ENCODE measurements at regions not wholly inside any gene's neighbourhood (a gene's known extent, or its start where the extent isn't known, plus 50 kb on each side); places are given as distances from the start of the nearest gene placed in this dataset.
"Not testable (repeated sequence)": the region's sequence is repeated elsewhere in the genome, so short reads cannot be mapped to it uniquely, and the experiment has no call there.

GRCh38 chr4:106796876-106797275, 239.2 kb downstream of the DKK2 start:
- Histone ChIP-seq H3K4me1 (ENCODE audit: low read depth) (no peaks in the 10 kb centered on the region), H3K27ac (no peak overlapping the region), H3K9me3 (ENCODE audit: low read depth) (no peaks in the 10 kb centered on the region), H3K27me3 (no peaks in the 10 kb centered on the region), H3K36me3 (no peaks in the 10 kb centered on the region), H3K4me3 (no peak overlapping the region)
- no peak for DNase-seq (ENCODE audit: low read depth in 1 of 2, low spot score in 1 of 2)
- TF ChIP-seq CTCF (IDR thresholded peaks at IDR 0.05; ENCODE audit: low read depth, low read length) = no peak

- no peaks in the 10 kb centered on the region for H3K36me3 ChIP-seq
- no peaks in the 10 kb centered on the region for H3K4me1 ChIP-seq (ENCODE audit: low read depth)
- no peak overlapping the region for H3K4me3 ChIP-seq
- no peak for DNase-seq (ENCODE audit: low read depth in 1 of 2, low spot score in 1 of 2)
- H3K27ac ChIP-seq = no peak overlapping the region
- H3K9me3 ChIP-seq (ENCODE audit: low read depth) = no peaks in the 10 kb centered on the region
- no peaks in the 10 kb centered on the region for H3K27me3 ChIP-seq
- TF ChIP-seq CTCF (IDR thresholded peaks at IDR 0.05; ENCODE audit: low read depth, low read length) = no peak
These were observed 240.8 kb downstream of the DKK2 start for GRCh38 chr4:106795326-106795725.

- Histone ChIP-seq H3K9me3 (ENCODE audit: low read depth) (no peaks in the 10 kb centered on the region), H3K27ac (no peak overlapping the region), H3K4me1 (ENCODE audit: low read depth) (no peaks in the 10 kb centered on the region), H3K4me3 (no peak overlapping the region), H3K36me3 (no peaks in the 10 kb centered on the region), H3K27me3 (no peaks in the 10 kb centered on the region)
- DNase-seq (ENCODE audit: low read depth in 1 of 2, low spot score in 1 of 2) = no peak
- no peak for TF ChIP-seq CTCF (IDR thresholded peaks at IDR 0.05; ENCODE audit: low read depth, low read length)
These were observed 242.2 kb downstream of the DKK2 start for GRCh38 chr4:106793933-106794332.

- DNase-seq (ENCODE audit: low read depth in 1 of 2, low spot score in 1 of 2) = no peak
- Histone ChIP-seq H3K36me3 (no peaks in the 10 kb centered on the region), H3K4me1 (ENCODE audit: low read depth) (no peaks in the 10 kb centered on the region), H3K27ac (no peak overlapping the region), H3K4me3 (no peak overlapping the region), H3K27me3 (no peaks in the 10 kb centered on the region), H3K9me3 (ENCODE audit: low read depth) (no peaks in the 10 kb centered on the region)
- no peak for TF ChIP-seq CTCF (IDR thresholded peaks at IDR 0.05; ENCODE audit: low read depth, low read length)
These were observed 260.5 kb downstream of the DKK2 start for GRCh38 chr4:106775636-106776035.

GRCh38 chr4:106774055-106774454, 262.1 kb downstream of the DKK2 start:
- DNase-seq (ENCODE audit: low read depth in 1 of 2, low spot score in 1 of 2); H3K27me3 ChIP-seq; H3K27ac ChIP-seq; H3K36me3 ChIP-seq; H3K4me1 ChIP-seq (ENCODE audit: low read depth); H3K9me3 ChIP-seq (ENCODE audit: low read depth); H3K4me3 ChIP-seq: not testable (repeated sequence)

- Histone ChIP-seq H3K27me3 (no peaks in the 10 kb centered on the region), H3K27ac (no peak overlapping the region), H3K4me3 (no peak overlapping the region), H3K9me3 (ENCODE audit: low read depth) (no peaks in the 10 kb centered on the region), H3K4me1 (ENCODE audit: low read depth) (no peaks in the 10 kb centered on the region), H3K36me3 (no peaks in the 10 kb centered on the region)
- TF ChIP-seq CTCF (IDR thresholded peaks at IDR 0.05; ENCODE audit: low read depth, low read length) = no peak
- DNase-seq (ENCODE audit: low read depth in 1 of 2, low spot score in 1 of 2) = peak in 1 of 2 donors; percentile 9
These were observed 262.8 kb downstream of the DKK2 start for GRCh38 chr4:106773076-106773905.

Data from cardiac muscle cell (in vitro differentiated cells and primary cell).